ENCODE measurements at regions not wholly inside any gene's neighbourhood (a gene's known extent, or its start where the extent isn't known, plus 50 kb on each side); places are given as distances from the start of the nearest gene placed in this dataset.

GRCh38 chr5:115050866-115051265 is 118.8 kb downstream of the TRIM36 start:
- no peak for TF ChIP-seq EZH2 (IDR thresholded peaks at IDR 0.05; ENCODE audit: borderline replicate concordance, low read length)
- TF ChIP-seq, protein P1, sequence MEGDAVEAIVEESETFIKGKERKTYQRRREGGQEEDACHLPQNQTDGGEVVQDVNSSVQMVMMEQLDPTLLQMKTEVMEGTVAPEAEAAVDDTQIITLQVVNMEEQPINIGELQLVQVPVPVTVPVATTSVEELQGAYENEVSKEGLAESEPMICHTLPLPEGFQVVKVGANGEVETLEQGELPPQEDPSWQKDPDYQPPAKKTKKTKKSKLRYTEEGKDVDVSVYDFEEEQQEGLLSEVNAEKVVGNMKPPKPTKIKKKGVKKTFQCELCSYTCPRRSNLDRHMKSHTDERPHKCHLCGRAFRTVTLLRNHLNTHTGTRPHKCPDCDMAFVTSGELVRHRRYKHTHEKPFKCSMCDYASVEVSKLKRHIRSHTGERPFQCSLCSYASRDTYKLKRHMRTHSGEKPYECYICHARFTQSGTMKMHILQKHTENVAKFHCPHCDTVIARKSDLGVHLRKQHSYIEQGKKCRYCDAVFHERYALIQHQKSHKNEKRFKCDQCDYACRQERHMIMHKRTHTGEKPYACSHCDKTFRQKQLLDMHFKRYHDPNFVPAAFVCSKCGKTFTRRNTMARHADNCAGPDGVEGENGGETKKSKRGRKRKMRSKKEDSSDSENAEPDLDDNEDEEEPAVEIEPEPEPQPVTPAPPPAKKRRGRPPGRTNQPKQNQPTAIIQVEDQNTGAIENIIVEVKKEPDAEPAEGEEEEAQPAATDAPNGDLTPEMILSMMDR (conservative IDR thresholded peaks at IDR 0.05 in 1 of 2, IDR thresholded peaks at IDR 0.05 in 1 of 2; ENCODE audit: extremely low read depth in 1 of 2, insufficient read depth in 1 of 2, low read depth in 1 of 2, low read length in 2 of 2) = no peak
